HG02943 (cell line): ENCODE measurements at regions not wholly inside any gene's neighbourhood (a gene's known extent, or its start where the extent isn't known, plus 50 kb on each side); places are given as distances from the start of the nearest gene placed in this dataset.

ENCODE experiments used
- ATAC-seq: cut with Tn5 transposase; IDR thresholded peaks from one replicate; pipeline ENCODE4 v1.9.1; 2021; ENCODE audit warnings: mild to moderate bottlenecking, low read depth, moderate library complexity; ENCODE audit not compliant: unreplicated experiment

GRCh38 chr1:37237948-37238347 is 203.6 kb upstream of the GRIK3 start:
- no peak for ATAC-seq

DNA sequence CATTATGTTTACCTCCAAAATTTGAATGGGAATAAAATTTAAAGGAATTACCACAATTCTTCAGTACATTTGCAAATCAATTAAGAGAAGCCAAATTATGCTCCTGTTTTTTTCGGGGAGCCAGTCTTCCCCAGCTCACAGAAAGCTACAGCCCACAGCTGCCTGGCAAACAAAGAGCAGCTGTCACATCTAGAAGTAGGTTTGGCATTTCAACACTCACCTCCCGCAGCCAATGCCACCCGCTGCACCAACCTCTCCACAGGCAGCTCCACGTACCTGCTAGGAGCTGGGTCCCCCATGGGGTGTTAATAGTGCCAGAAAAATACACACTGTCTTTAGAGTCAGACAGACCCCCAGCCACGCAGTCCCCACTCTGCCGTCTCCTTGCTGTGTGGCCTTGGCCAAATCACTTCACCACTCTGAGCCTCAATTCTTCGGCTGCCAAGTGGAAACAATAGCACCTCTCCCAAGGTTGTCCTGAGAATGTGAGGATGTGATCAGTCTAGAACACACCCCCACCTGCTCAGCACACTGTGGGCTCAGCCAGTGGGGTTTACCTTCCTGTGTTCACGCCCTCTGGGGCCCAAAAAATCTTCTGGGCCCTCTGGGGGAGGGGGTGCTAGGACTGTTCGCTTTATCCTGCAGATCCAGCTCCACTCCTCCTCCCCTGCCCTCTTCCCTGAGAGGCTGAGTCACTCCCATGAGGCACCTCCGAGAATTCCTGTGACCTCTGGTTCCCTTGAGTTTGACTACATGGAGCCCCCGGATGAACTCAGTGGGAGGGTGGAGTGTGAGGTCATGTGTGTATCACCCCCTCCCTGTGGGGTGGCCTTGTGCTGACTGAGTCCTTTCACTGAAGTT is 204.3 kb upstream of the GRIK3 start:
- ATAC-seq = no peak

- no peak for ATAC-seq
These were observed 205.0 kb upstream of the GRIK3 start for GRCh38 chr1:37239225-37239740.

GRCh38 chr1:37240897-37241296 is 206.6 kb upstream of the GRIK3 start:
- ATAC-seq = no peak

DNA sequence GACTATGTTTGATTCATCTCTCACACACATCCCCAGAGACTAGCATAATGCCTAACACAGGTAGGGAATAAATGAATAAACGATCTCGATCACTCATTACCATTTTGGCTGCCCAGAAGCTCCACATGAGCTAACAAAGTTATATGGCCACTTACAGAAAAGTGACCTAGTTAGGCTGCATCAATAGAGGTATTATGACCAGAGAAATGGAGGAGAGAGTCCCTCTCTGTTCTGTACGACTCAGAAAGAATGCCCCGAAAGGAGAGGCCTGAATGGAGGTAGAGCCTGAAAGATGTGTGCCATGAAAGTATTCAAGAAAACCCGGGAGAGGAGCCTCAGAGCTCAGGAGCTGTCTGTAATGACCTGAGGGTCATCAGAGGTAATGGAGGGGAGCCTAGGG is 208.2 kb upstream of the GRIK3 start:
- no peak for ATAC-seq

- ATAC-seq = no peak
These were observed 209.2 kb upstream of the GRIK3 start for GRCh38 chr1:37243368-37244082.

- no peak for ATAC-seq
These were observed 209.8 kb upstream of the GRIK3 start for GRCh38 chr1:37244083-37244480.

DNA sequence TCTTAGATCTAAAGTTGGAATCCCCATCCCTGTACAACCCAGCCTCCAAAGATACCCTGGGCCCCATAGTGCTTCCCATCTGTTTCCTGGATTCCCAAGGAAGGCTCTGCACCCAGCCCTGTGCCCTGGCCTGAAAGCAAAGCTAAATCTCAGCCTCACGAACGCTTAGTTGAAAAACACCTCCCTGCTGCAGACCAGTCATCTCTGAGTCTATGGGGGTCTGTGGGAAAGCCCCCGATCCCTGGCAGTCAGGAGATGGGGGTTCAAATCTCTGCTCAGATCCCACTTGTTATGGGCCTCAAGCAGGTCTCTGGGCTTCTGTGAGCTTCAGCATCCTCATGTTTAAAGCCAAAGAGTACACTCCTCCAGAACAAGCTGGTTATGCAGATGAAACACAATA is 210.5 kb upstream of the GRIK3 start:
- ATAC-seq = no peak

DNA sequence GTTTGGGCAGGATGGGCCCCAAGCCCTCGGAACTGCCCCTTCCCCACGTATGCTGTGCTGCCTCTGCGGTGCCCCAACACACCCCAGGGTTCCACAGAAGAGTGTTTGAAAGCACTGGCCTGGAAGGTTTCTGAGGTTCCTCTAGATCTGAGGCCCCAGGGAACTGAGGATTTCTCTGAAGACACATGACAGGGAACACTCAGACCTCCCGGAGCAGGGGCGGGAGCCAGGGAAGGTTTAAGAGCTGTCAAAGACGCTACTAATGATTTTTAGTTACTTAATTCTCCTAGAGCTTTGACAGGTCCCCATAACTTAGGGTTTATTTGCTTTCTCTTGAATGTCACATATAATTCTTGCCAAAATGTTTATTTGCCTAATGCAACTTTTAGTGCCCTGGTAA is 212.3 kb upstream of the GRIK3 start:
- no peak for ATAC-seq

DNA sequence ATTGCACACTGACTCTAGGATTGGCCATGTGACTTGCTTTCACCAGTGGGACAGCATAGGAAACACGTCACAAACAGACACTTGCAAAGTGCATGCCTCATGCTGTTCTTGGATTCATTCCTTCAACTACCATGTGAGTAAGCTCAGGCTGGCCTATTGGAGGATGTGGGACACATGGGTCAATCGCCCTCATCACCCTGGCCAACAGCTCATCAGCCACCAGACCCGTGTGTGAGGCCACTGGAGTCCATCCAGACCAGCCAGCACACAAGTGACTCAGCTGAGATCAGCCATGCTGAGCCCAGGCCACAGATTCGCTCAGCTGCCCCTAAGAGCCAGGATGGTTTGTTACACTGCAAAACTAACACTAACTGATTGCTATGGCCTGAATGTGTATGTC is 216.1 kb upstream of the GRIK3 start:
- ATAC-seq = no peak

GRCh38 chr1:37255136-37255795 is 219.1 kb upstream of the ZC3H12A start:
- ATAC-seq = no peak

DNA sequence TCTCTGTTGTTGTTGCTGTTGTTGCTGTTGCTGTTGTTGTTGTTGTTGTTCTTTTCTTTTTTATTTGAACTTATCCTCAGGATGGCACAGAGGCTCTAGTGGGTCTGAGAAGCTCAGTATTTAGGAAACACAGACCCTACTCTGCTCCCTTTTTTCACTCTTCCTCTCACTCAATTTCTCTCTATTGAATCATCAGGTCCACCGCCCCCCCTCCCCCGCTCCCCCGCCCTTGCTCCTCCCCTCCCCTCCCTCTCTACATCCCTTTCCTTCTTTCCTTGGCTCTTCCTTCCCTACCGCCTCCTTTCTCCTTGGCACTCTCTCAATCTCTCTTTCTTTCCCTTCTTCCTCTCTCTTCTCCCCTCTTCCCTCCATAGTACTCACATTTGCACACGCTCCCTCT is 218.5 kb upstream of the ZC3H12A start:
- ATAC-seq = no peak

DNA sequence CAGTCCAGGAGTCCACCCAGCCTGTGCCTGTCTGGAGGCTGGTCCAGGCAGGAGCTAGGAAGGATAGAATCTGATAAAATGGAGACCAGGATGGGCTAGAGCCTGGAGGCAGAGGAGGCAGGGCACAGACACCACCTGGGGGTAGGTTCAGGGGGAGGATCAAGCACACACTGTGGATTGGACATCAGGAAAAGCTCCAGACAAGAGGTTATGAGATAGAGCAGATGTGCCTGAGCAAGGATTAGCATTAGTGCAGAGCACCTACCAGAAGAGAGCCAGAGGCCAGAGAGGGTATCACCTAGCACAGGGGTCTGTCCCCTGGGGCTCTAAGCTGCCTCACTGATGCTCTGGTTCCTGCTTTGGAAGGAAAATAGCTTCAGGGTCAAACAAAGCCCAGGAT is 216.7 kb upstream of the ZC3H12A start:
- ATAC-seq = no peak

DNA sequence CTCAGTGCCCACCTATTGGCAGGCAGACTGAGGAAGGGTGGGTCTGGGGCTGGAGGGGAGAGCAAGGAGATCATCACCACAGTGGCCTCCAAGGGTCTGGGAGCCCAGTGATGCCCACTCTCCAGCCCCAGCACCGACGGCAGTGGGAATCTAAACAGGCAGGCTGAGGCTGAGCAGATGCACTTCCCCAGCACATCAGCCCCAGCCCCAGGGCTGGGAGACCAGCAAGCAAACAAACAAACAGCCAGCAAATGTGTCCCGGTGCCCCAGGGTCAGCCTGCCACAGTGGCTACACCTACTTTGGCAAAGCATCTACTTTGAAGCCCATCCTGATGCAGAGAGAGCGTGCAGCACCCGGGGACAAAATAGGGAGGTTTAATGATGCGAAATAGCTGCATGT is 216.3 kb upstream of the ZC3H12A start:
- ATAC-seq = no peak

GRCh38 chr1:37259019-37259418 is 215.4 kb upstream of the ZC3H12A start:
- ATAC-seq = no peak

- no peak for ATAC-seq
These were observed 213.3 kb upstream of the ZC3H12A start for GRCh38 chr1:37261129-37261528.

DNA sequence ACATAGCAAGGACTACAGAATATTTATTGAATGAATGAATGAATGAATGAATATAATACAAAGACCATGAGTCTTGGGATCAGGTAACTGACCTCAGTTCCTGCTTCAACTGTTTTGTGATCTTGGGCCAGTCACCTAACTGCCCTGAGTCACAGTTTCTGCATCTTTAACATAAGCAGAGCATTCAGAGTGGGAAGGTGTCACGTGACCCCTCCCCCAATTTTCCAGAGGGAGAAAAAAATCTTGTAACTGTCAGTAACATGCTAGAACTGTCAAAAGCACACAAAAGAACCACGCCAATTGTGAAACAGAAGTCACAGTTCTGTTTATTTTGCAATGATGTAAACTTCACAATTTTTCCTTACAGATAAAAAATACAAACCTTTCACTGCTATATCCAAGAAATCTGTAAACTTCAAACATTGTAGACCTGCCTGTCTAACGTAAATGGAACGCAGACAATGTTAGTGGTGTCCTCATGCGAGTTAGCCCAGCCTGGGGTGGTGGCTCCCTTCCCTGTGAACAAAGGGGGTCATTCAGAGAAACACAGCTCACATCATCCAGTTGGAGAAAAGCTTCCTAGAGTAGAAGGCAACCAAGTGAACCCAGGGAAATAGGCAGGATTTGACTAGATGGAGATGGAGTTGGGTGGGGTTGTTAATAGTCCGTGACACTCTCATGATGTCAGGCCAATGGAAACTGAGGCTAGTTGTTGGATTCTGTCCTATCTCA is 211.8 kb upstream of the ZC3H12A start:
- ATAC-seq = no peak

DNA sequence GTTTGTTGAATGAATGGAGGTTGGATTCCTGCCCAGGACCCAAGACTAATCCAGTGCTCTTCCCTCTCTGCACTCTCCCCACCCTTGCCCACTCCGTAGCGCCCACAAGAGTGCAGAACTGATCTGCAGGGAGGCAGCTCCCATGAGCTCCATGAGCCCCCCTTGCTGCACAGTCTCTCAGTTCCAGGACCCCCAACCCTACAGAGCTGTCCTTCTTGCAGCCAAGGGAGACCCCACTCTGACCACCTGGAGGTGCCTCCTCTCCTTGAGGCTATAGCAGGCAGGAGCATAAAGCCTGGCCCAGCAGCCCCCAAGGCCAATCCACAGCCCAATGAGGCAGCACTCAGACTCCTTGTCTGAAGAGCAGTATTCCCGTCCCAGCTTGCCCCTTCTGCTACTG is 209.2 kb upstream of the ZC3H12A start:
- no peak for ATAC-seq

DNA sequence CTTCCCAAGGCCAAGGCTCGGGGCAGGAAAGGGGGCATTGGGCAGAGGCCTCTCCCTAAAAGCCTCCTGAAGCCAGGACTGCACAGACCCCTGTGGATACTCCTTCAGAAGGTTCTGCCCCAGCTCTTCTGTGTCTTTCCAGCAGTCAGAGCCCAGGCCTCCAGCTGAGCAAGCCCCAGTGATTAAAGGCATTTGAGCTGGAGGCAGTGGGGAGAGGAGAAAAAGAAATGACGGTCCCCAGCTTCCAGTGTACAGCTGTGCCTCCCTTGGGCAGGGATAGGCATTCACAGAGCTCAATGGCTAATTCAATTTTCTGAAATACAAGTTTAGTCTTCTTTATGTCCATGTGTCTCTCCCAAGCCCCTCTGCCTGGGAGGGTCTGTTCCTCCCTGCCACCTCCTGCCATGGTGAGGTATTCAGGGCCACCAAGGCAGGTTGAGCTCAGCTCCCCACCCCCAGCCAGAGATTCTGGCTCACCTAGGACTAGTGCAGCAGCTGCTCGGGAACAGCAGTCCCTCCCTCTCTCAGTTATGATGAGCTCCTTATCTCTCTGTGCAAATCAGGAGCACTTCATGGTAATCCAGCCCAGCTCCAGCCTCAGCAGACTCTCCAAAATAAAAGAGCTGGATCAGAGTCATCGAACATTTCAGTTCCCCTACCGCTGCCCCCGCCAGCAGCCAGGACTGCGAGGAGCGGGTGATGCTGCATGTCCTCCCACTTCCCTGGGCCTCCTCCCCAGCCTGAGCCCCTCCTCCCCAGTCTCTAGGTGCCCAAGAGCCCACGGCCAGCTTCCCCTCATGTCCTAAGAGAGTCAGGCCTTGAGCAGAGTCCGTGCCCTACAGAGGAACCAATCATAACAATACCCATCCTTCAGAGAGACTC is 208.4 kb upstream of the ZC3H12A start:
- ATAC-seq = no peak
